Liver (tissue), 3 donors: ENCODE measurements at regions not wholly inside any gene's neighbourhood (a gene's known extent, or its start where the extent isn't known, plus 50 kb on each side); places are given as distances from the start of the nearest gene placed in this dataset.

ENCODE experiments used
- CTCF ChIP-seq: fragments of 150-350 bp; IDR thresholded peaks from 2 replicates; pipeline ENCODE4 v1.5.1; 2017; ENCODE audit warnings: improper control_type of control experiment, low read depth, low read length; ENCODE audit not compliant: missing input control
- EGR1 ChIP-seq, 2 donors: IDR thresholded peaks; 2 replicates each; pipeline ENCODE4 v1.6.1; 2016 to 2018; ENCODE audit warnings: antibody characterized with exemption in 2 of 2, low read depth in 2 of 2
- FOXA1 ChIP-seq: IDR thresholded peaks from 2 replicates; pipeline ENCODE4 v1.6.1; 2016; ENCODE audit warnings: antibody characterized with exemption
- FOXA2 ChIP-seq: IDR thresholded peaks from 2 replicates; pipeline ENCODE4 v1.6.1; 2016; ENCODE audit warnings: antibody characterized with exemption
- GABPA ChIP-seq, 2 donors: IDR thresholded peaks in 1 of 2; conservative IDR thresholded peaks in 1 of 2; 2 replicates each; pipeline ENCODE4 v1.6.1; 2016; ENCODE audit warnings: antibody characterized with exemption in 2 of 2, mild to moderate bottlenecking in 1 of 2, moderate library complexity in 1 of 2
- HNF4A ChIP-seq, 2 donors: conservative IDR thresholded peaks; 2 replicates each; pipeline ENCODE4 v1.6.1; 2016; ENCODE audit warnings: antibody characterized with exemption in 2 of 2, mild to moderate bottlenecking in 2 of 2
- JUND ChIP-seq, 2 donors: IDR thresholded peaks; 2 replicates each; pipeline ENCODE4 v1.6.1; 2016; ENCODE audit warnings: antibody characterized with exemption in 2 of 2
- NR2F2 ChIP-seq: IDR thresholded peaks from 2 replicates; pipeline ENCODE4 v1.6.1; 2016; ENCODE audit warnings: antibody characterized with exemption
- RAD21 ChIP-seq, 2 donors: IDR thresholded peaks; 2 replicates each; pipeline ENCODE4 v1.6.1; 2016; ENCODE audit warnings: antibody characterized with exemption in 2 of 2, mild to moderate bottlenecking in 2 of 2
- REST ChIP-seq: IDR thresholded peaks from 2 replicates; pipeline ENCODE4 v1.6.1; 2016; ENCODE audit warnings: antibody characterized with exemption, mild to moderate bottlenecking
- RXRA ChIP-seq, 2 donors: IDR thresholded peaks; 2 replicates each; pipeline ENCODE4 v1.6.1; 2017 to 2018; ENCODE audit warnings: antibody characterized with exemption in 2 of 2, mild to moderate bottlenecking in 1 of 2
- SP1 ChIP-seq: IDR thresholded peaks from 2 replicates; pipeline ENCODE4 v1.6.1; 2018; ENCODE audit warnings: antibody characterized with exemption, mild to moderate bottlenecking
- TAF1 ChIP-seq: conservative IDR thresholded peaks from 2 replicates; pipeline ENCODE4 v1.6.1; 2016; ENCODE audit warnings: antibody characterized with exemption, mild to moderate bottlenecking
- TF ChIP-seq, protein P1 (sequence below): IDR thresholded peaks from 2 replicates; pipeline ENCODE4 v1.6.1; 2016; ENCODE audit warnings: antibody characterized with exemption
- donor health status: healthy.
- donor health status: healthy.

- TF ChIP-seq CTCF: no peak
- TF ChIP-seq SP1: no peak
- TF ChIP-seq GABPA (IDR thresholded peaks at IDR 0.05 in 1 of 2, conservative IDR thresholded peaks at IDR 0.05 in 1 of 2): no peak
- no peak for TF ChIP-seq JUND (IDR thresholded peaks at IDR 0.05)
- no peak for TF ChIP-seq TAF1
- TF ChIP-seq RXRA (IDR thresholded peaks at IDR 0.05): no peak
- TF ChIP-seq, protein P1, sequence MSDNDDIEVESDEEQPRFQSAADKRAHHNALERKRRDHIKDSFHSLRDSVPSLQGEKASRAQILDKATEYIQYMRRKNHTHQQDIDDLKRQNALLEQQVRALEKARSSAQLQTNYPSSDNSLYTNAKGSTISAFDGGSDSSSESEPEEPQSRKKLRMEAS: no peak
- no peak for TF ChIP-seq REST
- no peak for TF ChIP-seq RAD21 (IDR thresholded peaks at IDR 0.05)
- no peak for TF ChIP-seq EGR1 (IDR thresholded peaks at IDR 0.05; ENCODE audit: low read depth in 2 of 2)
- no peak for TF ChIP-seq FOXA1
- no peak for TF ChIP-seq FOXA2
- no peak for TF ChIP-seq NR2F2
- TF ChIP-seq HNF4A (conservative IDR thresholded peaks at IDR 0.05): no peak
Observed at GRCh38 chr2:58688813-58689212, 447.7 kb upstream of the FANCL start.
